ENCODE measurements at regions not wholly inside any gene's neighbourhood (a gene's known extent, or its start where the extent isn't known, plus 50 kb on each side); places are given as distances from the start of the nearest gene placed in this dataset.
"Not testable (repeated sequence)": the region's sequence is repeated elsewhere in the genome, so short reads cannot be mapped to it uniquely, and the experiment has no call there.

DNA sequence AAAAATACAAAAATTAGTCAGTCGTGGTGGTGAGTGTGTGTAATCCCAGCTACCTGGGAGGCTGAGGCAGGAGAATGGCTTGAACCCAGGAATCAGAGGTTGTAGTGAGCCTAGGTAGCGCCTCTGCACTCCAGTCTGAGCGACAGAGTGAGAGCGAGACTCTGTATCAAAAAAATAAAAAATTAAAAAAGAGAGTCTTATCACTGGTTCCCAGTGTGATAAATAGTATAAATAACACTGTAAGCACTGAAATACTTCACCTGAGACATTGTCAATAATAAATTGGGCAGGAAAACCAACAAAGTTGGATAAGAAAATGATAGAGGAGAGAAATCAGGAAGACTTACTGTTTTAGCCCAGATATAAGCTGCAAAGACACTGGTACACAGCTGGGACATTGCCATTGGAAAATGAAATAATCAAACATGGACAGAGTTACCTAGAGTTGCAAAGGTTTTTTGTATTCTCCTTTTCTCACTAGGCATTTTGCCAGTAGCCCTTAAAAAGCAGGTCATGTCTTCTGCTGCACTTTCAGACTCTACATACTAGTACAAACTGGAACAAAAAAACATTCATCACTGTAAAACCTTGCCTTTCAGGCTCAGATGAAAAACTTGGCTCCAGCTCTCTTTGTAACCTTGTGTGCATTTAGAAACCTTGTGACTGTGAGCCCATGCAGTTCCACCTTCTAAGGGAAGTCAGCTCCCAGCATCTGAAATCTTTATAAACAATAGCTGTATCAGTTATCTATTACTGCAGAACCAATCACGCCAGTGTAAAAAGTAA, 55.0 kb upstream of the PPP1R2C start:
- no peak overlapping the region for H3K27ac ChIP-seq (ENCODE audit: low read depth, low read length)
- peaks cover 16% of the 10 kb centered on the region; the same call in 1 of the 2 replicates for H3K9me3 ChIP-seq (ENCODE audit: control insufficient read depth, insufficient read depth, low read depth, low read length)
- no peak overlapping the region for H3K4me3 ChIP-seq (ENCODE audit: low read depth, low read length)
- peaks cover 8% of the 10 kb centered on the region for H3K4me1 ChIP-seq (ENCODE audit: control insufficient read depth, insufficient read depth, low read length)
- no peaks in the 10 kb centered on the region; the same call in 1 of the 2 replicates for H3K27me3 ChIP-seq (ENCODE audit: control insufficient read depth, insufficient read depth, low read length)
- no peak overlapping the region for H3K9ac ChIP-seq (ENCODE audit: low read length)
- no peaks in the 10 kb centered on the region for H3K36me3 ChIP-seq (ENCODE audit: control insufficient read depth, insufficient read depth, low read length)

DNA sequence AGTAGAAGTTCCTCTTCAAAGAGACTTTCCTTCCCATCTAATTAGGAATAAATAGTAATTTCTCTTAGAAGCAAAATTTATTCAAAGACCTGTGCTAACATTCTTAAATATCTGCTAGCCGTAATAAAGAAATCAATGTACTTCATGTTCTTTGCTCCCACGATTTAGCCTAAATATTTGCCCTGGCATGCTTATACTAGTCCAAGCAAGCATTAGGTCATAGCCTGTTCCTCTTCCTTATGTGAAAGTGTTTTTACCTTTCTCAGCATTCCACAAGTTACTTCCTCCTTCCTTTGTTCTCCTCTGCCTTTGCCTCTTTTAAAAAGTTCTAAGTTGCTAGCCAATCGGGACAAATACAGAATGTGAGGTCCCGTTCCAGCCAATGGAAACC, 55.6 kb upstream of the PPP1R2C start:
- not testable (repeated sequence) for H3K27ac ChIP-seq (ENCODE audit: low read depth, low read length); H3K4me3 ChIP-seq (ENCODE audit: low read depth, low read length); H3K4me1 ChIP-seq (ENCODE audit: control insufficient read depth, insufficient read depth, low read length); H3K27me3 ChIP-seq (ENCODE audit: control insufficient read depth, insufficient read depth, low read length); H3K36me3 ChIP-seq (ENCODE audit: control insufficient read depth, insufficient read depth, low read length); H3K9ac ChIP-seq (ENCODE audit: low read length)
- H3K9me3 ChIP-seq (ENCODE audit: control insufficient read depth, insufficient read depth, low read depth, low read length): peaks cover 12% of the 10 kb centered on the region; the same call in 1 of the 2 replicates

DNA sequence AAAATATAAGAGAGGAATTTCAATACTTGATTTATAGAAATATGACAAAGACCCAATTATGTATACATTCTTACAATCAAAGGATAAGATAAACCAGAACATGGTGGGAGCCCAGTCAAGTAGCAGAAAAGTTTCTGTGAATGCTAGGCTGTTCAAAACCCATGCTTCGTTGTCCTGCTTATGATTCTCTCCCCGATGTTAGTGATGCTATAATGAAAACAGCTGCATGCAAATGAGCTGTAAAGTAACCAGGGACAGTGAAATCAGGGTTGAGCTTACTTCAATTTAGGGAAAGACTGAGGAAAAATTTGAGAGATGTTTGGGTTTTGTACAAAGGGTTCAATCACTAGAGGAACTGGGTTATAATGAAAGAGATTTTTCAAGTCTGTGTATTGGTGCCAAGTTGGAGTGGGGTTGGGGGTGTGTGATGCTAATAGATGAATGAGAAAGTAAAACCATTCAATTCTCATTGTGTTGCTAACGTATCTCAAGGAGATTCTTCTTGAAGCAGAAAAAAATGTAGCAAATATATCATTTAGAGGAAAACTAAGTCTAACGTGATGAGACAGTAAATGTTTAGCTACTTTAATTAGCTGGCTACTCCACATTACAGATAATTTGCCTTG, 59.3 kb upstream of the PPP1R2C start:
- H3K27ac ChIP-seq (ENCODE audit: low read depth, low read length): no peak overlapping the region
- H3K9me3 ChIP-seq (ENCODE audit: control insufficient read depth, insufficient read depth, low read depth, low read length): 0 out of 2 replicates have a peak, but pooled peaks cover 9% of the 10 kb centered on the region
- no peaks in the 10 kb centered on the region for H3K36me3 ChIP-seq (ENCODE audit: control insufficient read depth, insufficient read depth, low read length)
- H3K9ac ChIP-seq (ENCODE audit: low read length): no peak overlapping the region
- no peaks in the 10 kb centered on the region; the same call in 1 of the 2 replicates for H3K27me3 ChIP-seq (ENCODE audit: control insufficient read depth, insufficient read depth, low read length)
- no peak overlapping the region for H3K4me3 ChIP-seq (ENCODE audit: low read depth, low read length)
- peaks cover 8% of the 10 kb centered on the region for H3K4me1 ChIP-seq (ENCODE audit: control insufficient read depth, insufficient read depth, low read length)

DNA sequence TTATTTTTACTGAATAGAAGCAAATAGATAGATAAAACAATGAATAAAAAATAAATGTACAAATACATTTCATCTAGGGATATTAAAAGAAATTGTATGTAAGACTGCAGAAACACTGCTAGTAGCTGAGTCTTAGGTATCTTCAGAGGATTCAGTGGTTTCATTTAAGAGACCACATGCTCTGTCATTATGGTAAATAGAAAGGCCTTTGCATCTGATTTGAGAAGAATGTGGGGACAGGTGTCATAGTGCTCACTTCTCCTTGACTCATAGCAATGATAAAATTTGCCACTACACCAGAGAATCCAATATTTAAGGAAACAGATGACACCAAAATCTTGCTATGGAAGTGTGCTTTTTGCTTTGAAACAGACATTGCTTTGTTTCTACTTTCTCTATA, 59.8 kb upstream of the PPP1R2C start:
- Histone ChIP-seq H3K4me3 (ENCODE audit: low read depth, low read length) (no peak overlapping the region), H3K27ac (ENCODE audit: low read depth, low read length) (no peak overlapping the region)

DNA sequence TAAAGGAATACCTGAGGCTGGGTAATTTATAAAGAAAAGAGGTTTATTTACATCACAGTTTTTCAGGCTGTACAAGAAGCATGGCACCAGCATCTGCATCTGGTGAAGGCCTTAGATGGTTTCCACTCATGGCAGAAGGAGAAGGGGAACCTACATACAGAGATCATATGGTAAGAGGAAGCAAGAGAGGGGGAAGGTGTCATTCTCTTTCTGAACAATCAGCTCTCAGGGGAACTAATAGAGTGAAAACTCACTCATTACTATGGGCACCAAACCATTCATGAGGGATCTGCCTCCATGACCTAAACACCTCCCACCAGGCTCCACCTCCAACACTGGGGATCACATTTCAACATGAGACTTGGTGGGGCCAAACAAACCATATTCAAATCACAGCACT, 61.7 kb upstream of the PPP1R2C start:
- Histone ChIP-seq H3K4me3 (ENCODE audit: low read depth, low read length) (no peak overlapping the region), H3K4me1 (ENCODE audit: control insufficient read depth, insufficient read depth, low read length) (peaks cover 8% of the 10 kb centered on the region), H3K9me3 (ENCODE audit: control insufficient read depth, insufficient read depth, low read depth, low read length) (0 out of 2 replicates have a peak, but pooled peaks cover 11% of the 10 kb centered on the region), H3K27ac (ENCODE audit: low read depth, low read length) (no peak overlapping the region), H3K9ac (ENCODE audit: low read length) (no peak overlapping the region), H3K36me3 (ENCODE audit: control insufficient read depth, insufficient read depth, low read length) (no peaks in the 10 kb centered on the region), H3K27me3 (ENCODE audit: control insufficient read depth, insufficient read depth, low read length) (no peaks in the 10 kb centered on the region; the same call in 1 of the 2 replicates)

More for the DNA sequence above, 59.8 kb upstream of the PPP1R2C start:
- H3K9ac ChIP-seq (ENCODE audit: low read length): no peak overlapping the region
- no peaks in the 10 kb centered on the region; the same call in 1 of the 2 replicates for H3K27me3 ChIP-seq (ENCODE audit: control insufficient read depth, insufficient read depth, low read length)
- H3K4me1 ChIP-seq (ENCODE audit: control insufficient read depth, insufficient read depth, low read length): peaks cover 8% of the 10 kb centered on the region
- no peaks in the 10 kb centered on the region for H3K36me3 ChIP-seq (ENCODE audit: control insufficient read depth, insufficient read depth, low read length)
- H3K9me3 ChIP-seq (ENCODE audit: control insufficient read depth, insufficient read depth, low read depth, low read length): 0 out of 2 replicates have a peak, but pooled peaks cover 9% of the 10 kb centered on the region

DNA sequence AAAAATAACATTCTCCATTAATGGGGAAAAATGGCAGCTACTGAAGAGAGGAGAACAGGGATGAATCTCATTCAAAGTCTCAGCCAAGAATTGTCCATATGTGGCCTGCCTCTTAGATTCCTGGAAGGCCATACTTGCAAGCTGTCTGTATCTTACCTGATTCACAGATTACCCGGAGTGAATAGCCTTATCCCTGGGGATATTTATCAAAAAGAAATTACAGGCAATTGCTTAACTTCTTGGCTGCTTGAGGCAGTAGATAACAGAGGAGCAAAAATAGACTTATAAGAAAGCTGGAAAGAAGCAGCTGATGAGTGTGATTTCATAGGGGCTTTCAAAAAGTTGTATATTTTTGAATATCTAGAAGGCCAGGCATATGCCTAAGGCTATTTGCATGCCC, 68.8 kb upstream of the PPP1R2C start:
- H3K9ac ChIP-seq (ENCODE audit: low read length): no peak overlapping the region
- H3K27me3 ChIP-seq (ENCODE audit: control insufficient read depth, insufficient read depth, low read length): no peaks in the 10 kb centered on the region; the same call in 1 of the 2 replicates
- peaks cover 16% of the 10 kb centered on the region; the same call in 1 of the 2 replicates for H3K9me3 ChIP-seq (ENCODE audit: control insufficient read depth, insufficient read depth, low read depth, low read length)
- H3K27ac ChIP-seq (ENCODE audit: low read depth, low read length): no peak overlapping the region
- H3K36me3 ChIP-seq (ENCODE audit: control insufficient read depth, insufficient read depth, low read length): no peaks in the 10 kb centered on the region
- H3K4me3 ChIP-seq (ENCODE audit: low read depth, low read length): no peak overlapping the region
- no peaks in the 10 kb centered on the region for H3K4me1 ChIP-seq (ENCODE audit: control insufficient read depth, insufficient read depth, low read length)

DNA sequence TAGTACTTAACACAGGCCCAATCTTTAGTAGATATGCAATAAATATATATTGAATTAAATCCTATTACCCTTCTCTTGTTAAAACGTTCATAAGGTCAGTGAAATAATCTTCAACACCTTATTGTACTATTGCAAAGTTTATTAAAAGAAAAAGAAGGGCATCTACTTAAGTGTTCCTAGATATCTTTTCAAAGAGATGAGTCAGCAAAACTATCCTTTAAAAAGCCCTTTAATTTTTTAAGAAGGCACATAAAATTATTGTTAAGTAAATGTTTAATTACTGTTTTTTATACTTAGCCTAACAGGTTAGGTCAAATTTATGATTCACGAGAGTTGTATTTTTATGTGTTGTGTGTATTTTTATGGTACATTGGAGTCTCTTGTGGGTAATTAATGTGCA, 77.3 kb upstream of the PPP1R2C start:
- Histone ChIP-seq H3K27ac (ENCODE audit: low read depth, low read length) (no peak overlapping the region), H3K36me3 (ENCODE audit: control insufficient read depth, insufficient read depth, low read length) (no peaks in the 10 kb centered on the region), H3K4me1 (ENCODE audit: control insufficient read depth, insufficient read depth, low read length) (no peaks in the 10 kb centered on the region), H3K4me3 (ENCODE audit: low read depth, low read length) (no peak overlapping the region), H3K9me3 (ENCODE audit: control insufficient read depth, insufficient read depth, low read depth, low read length) (no peaks in the 10 kb centered on the region), H3K27me3 (ENCODE audit: control insufficient read depth, insufficient read depth, low read length) (peaks cover 7% of the 10 kb centered on the region; the same call in 1 of the 2 replicates), H3K9ac (ENCODE audit: low read length) (no peak overlapping the region)

DNA sequence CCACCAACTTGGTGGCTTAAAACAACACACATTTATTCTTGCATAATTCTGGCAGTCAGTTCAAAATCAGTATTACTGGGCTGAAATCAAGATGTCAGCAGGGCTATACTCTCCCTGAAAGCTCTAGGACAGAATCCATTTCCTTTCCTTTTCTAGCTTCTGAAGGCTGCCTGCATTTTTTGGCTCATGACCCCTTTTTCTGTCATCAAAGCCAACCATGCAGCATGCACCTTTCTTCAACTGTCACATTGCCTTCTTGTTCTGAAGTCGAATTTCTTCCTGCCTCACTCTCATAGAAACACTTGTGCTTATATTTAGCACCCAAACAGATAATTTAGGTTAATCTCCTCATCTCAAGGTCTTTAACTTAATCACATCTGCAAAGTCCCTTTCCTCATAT, 79.8 kb upstream of the PPP1R2C start:
- Histone ChIP-seq H3K9ac (ENCODE audit: low read length) (no peak overlapping the region), H3K4me1 (ENCODE audit: control insufficient read depth, insufficient read depth, low read length) (no peaks in the 10 kb centered on the region), H3K27ac (ENCODE audit: low read depth, low read length) (no peak overlapping the region), H3K27me3 (ENCODE audit: control insufficient read depth, insufficient read depth, low read length) (peaks cover 7% of the 10 kb centered on the region; the same call in 1 of the 2 replicates), H3K36me3 (ENCODE audit: control insufficient read depth, insufficient read depth, low read length) (no peaks in the 10 kb centered on the region), H3K9me3 (ENCODE audit: control insufficient read depth, insufficient read depth, low read depth, low read length) (no peaks in the 10 kb centered on the region), H3K4me3 (ENCODE audit: low read depth, low read length) (no peak overlapping the region)

DNA sequence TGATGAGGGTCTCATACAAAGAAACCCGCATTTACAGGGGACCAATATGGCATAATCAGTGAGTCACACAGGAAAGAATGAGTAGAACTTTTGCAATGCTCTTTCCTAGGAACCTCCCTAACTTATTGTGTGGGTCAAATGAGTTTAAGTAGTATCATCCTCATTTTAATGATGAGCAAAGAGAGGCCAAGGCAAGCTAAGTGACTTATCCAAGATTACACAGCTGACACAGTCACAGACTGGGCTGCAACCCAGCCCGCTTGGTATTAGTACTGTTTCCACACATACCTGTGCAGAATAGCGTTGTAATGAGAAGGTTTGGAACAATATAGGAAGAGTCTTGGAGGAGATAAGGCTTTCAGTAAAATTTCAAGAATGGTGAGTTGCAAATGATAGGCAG, 91.0 kb upstream of the PPP1R2C start:
- Histone ChIP-seq H3K4me1 (ENCODE audit: control insufficient read depth, insufficient read depth, low read length) (no peaks in the 10 kb centered on the region; the same call in 1 of the 2 replicates), H3K27me3 (ENCODE audit: control insufficient read depth, insufficient read depth, low read length) (no peaks in the 10 kb centered on the region; the same call in 1 of the 2 replicates), H3K27ac (ENCODE audit: low read depth, low read length) (no peak overlapping the region)

DNA sequence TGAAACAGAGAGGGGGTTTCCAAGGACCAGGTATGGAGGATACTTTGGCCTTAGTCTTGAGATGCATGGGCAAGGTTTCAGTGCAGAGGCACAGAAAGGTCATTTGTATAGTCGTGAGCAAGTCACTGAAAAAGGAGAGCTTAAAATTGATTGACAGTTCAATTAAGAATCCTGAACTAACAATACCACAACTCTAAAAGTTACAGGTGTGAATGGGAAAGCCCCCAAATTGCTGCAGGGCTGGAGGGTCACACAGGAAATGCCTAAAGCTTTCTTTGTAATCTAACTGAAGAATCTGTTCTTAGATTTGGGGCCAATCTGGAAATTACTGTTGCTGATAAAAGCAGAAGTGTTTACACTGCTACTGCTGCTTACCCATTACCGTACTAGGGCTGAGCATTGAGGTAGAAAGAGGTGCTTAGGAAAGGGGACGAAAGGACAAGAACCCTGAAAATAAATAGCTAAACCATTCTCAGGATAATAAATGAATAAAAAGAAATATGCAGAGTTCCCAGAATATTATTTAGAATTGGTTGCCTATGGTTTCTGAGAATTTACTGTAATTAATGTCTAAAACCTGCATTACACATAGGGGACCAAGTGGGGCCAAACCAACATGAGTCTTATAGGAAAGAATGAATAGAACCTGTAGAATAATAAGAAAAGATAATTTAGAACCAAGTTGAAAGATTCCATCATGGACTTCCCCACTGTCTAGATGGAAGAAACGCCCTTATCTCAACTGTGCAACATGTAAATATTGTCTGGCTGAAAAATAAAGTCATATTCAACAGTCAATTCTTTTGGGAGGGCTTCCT, 91.9 kb upstream of the PPP1R2C start:
- no peaks in the 10 kb centered on the region; the same call in 1 of the 2 replicates for H3K4me1 ChIP-seq (ENCODE audit: control insufficient read depth, insufficient read depth, low read length)
- H3K27me3 ChIP-seq (ENCODE audit: control insufficient read depth, insufficient read depth, low read length): no peaks in the 10 kb centered on the region; the same call in 1 of the 2 replicates
- H3K4me3 ChIP-seq (ENCODE audit: low read depth, low read length): no peak overlapping the region
- no peaks in the 10 kb centered on the region for H3K36me3 ChIP-seq (ENCODE audit: control insufficient read depth, insufficient read depth, low read length)
- no peak overlapping the region for H3K27ac ChIP-seq (ENCODE audit: low read depth, low read length)
- H3K9ac ChIP-seq (ENCODE audit: low read length): no peak overlapping the region
- H3K9me3 ChIP-seq (ENCODE audit: control insufficient read depth, insufficient read depth, low read depth, low read length): peaks cover 2% of the 10 kb centered on the region; the same call in 1 of the 2 replicates

More for the DNA sequence above, 91.0 kb upstream of the PPP1R2C start:
- no peak overlapping the region for H3K9ac ChIP-seq (ENCODE audit: low read length)
- H3K9me3 ChIP-seq (ENCODE audit: control insufficient read depth, insufficient read depth, low read depth, low read length): peaks cover 2% of the 10 kb centered on the region; the same call in 1 of the 2 replicates
- H3K4me3 ChIP-seq (ENCODE audit: low read depth, low read length): no peak overlapping the region
- no peaks in the 10 kb centered on the region for H3K36me3 ChIP-seq (ENCODE audit: control insufficient read depth, insufficient read depth, low read length)
